C4-2B (cell line): ENCODE measurements at regions not wholly inside any gene's neighbourhood (a gene's known extent, or its start where the extent isn't known, plus 50 kb on each side); places are given as distances from the start of the nearest gene placed in this dataset.

Experiments used
- CTCF ChIP-seq: fragments of 450-650 bp; conservative IDR thresholded peaks from 2 replicates; pipeline ENCODE4 v1.5.1; 2017; ENCODE audit warnings: mild to moderate bottlenecking
- ZFX ChIP-seq: fragments of 450-650 bp; IDR thresholded peaks from 2 replicates; pipeline ENCODE4 v1.6.1; 2017

GRCh38 chr4:101647710-101648034 is 142.9 kb upstream of the BANK1 start:
- no peak for TF ChIP-seq CTCF
- no peak for TF ChIP-seq ZFX
